Islet of Langerhans (tissue), 1 donor: ENCODE measurements at regions not wholly inside any gene's neighbourhood (a gene's known extent, or its start where the extent isn't known, plus 50 kb on each side); places are given as distances from the start of the nearest gene placed in this dataset.

Experiments used
- FAIRE-seq: peaks from one replicate; lab custom pipeline; 2011; peaks lifted over from hg19 to GRCh38; lab: Jason Lieb, UNC

DNA sequence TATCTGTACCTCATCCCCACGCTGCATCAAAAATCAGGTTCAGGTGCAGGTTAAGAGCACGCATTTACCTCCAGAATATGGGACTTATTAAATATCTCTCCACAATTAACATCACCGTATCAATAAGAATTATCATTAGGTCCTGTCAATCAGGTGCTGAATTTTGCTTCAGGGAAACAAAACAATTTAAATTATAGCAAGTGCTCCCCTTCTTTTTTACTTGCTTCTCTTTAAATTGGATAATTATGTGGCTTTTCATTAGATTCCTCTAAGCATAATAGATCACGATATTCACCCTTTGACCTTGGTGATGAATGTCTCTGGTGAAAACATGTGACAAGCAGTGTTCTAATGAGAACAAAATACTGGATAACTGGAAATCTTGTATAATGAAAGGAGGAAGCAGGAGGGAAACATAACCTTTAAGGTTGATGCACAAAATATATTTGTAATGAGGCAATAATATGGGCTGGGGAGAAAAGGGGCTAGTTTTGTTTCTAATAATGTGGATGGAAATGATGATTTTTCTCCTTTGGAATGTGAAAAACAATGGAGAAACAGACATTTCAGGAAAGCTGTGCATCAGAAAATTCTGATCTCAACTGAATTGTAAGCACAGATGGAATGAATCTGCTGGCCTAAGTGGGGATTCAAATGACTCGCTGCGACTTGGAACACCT is 166.9 kb downstream of the SNX10 start:
- no peak for FAIRE-seq

DNA sequence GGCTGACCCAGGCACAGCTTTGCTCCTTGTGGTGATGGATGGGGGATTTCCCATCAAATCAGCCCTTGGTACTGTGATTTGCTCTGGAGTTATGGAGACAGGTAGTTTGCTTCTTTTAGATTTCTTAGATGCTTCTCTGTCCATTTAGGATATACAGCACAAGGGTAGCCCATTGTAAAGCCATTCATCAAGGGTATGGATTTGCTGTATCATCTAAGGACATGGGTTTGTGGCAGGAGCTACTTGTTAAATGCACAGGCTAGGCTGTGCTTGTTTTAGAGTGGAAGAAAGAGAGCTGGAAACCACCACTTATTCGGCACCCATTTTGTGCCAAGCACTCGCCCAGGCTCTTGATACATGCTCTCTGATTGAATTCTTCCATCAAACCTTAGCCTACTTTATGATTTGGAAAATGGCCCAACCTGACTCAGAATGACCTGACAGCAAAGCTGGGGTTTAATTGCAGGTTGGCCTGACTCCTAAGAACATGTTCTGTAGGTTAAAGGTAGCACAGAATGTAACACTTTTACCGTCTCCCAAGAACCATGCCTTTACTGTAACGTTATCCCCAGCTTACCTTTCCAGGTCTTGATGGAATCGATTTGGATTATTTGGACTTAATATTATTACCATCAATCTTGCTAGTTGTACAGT is 168.0 kb downstream of the SNX10 start:
- FAIRE-seq = peak; percentile 43

GRCh38 chr7:26460351-26461085 is 168.9 kb downstream of the SNX10 start:
- no peak for FAIRE-seq

DNA sequence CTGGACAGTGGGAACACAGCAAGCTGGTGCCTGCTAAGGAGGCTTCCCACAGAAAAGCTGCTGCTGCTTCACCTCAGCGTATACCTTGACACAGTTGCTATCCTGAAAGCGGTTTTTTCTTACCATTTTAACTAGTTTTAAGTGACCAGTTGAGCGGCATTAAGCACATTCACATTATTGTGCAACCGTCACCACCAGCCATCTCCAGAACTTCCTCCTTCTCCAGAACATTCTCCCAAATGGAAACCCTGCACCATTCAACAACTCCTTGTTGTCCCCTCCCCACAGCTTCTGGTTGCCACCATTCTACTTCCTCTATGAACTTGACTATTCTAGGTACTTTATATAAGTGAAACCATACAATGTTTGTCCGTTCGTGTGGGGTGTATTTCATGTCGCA is 169.9 kb downstream of the SNX10 start:
- no peak for FAIRE-seq

DNA sequence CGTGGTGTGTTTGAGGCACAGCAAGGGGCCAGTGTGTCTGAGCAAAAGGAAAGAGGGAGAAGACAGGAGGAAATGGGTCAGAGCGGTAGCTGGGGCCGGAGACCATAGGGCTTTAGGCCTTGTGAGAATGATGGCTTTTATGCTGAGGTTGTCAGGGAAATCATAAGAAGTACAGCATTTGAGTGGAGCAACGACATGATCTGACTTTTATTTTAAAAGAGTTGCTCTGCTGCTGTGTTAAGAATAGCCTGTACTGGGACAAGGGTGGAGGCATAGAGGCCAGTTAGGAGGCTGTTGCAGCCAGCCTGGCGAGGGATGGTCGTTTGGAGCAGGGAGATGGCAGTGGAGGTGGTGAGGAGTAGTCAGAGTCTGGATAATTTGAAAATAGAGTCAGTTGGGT is 174.3 kb downstream of the SNX10 start:
- FAIRE-seq = no peak

DNA sequence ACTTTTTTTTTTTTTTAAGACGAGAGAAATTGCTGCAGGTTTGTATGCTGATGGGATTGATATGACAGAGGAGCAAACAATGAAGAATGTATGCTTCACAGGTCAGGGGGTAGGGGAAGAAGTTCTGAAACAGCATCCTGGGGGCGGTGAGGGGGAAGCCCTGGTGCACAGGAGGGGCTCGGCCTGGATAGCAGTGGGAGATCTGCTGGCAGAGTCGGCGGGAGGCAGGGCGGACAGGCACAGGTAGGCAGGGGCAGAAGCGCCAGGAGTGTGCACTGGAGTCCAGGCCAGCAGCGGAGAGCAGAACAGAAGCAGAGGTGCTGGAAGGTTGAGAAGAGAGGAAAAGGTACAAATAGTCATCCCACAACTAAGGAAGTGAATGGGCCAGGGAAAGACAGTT is 175.4 kb downstream of the SNX10 start:
- FAIRE-seq = no peak

- no peak for FAIRE-seq
Observed at GRCh38 chr7:26467541-26467940, 175.9 kb downstream of the SNX10 start.

DNA sequence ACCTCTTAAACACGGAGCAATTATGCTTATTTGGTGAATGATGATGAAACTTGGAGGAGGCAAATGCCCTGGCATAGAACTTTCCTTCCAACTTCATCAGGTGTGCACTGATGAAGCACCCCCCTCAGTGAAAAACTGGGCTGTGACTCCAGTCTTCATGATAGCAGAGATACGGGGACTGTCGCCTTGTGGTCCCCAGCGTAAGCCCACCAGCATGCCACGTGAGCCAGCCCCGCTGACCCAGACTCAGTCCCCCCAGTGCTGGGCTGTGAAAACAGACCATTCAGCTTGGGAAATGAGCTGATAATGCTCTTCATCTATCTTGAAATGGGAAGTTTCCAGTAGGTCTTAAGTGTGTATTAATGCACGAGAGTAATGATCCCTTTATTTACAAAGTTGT is 177.0 kb downstream of the SNX10 start:
- no peak for FAIRE-seq

DNA sequence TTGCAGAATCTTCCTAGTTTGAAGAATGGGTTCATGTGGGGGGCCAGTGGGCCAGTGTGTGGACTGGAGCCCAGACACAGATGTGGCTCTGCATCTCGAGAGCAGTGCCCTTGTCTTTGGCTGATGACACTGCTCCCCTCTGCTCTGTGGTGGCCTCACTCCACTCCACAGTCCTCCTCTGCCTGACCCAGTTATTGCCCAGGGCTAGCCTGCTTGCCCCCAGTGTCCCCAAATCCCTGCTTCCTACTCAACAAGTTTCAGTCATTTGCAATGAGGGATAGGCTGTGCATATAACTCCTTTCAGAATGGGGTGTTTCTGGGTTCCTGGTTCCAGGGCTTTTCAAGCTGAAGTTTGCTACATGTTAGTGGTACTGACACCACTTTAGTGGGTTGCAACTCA is 177.5 kb downstream of the SNX10 start:
- no peak for FAIRE-seq

DNA sequence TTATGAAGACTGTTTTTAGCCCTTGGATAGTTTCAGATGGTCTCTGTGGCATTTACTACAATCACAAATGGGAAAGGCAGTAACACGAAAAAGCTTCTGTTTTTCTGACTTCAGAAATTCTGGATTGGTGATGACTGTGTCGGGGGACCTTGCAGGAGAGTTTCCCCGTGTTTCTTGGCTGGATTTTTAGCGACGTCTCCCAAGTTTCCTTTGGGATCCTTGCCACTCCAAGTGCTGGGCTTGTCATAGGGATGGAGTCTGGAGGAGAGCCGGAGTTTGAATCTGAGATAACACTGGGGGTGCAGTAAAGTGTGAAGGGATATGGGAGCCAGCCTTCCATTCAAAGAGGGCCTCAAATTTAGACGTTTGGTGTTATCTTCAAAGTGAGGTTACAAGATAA is 179.0 kb downstream of the SNX10 start:
- FAIRE-seq = no peak

- no peak for FAIRE-seq
Observed at GRCh38 chr7:26471306-26472075, 179.8 kb downstream of the SNX10 start.

DNA sequence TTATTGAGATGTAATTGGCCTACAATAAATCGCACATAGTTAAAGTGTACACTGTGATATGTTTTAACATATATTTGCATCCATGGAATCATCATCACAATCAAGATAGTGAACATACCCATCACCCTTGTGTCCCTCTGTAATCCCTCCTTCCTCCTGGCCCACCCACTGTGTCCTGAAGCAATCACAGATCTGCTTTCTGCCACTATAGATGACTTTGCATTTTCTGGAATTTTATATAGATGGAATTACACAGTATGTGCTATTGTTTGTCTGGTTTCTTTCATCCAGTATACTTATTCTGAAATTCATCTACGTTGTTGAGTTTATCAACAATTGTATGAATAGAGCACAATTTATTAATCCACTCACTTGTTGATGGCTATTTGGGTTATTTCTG is 181.3 kb downstream of the SNX10 start:
- no peak for FAIRE-seq

DNA sequence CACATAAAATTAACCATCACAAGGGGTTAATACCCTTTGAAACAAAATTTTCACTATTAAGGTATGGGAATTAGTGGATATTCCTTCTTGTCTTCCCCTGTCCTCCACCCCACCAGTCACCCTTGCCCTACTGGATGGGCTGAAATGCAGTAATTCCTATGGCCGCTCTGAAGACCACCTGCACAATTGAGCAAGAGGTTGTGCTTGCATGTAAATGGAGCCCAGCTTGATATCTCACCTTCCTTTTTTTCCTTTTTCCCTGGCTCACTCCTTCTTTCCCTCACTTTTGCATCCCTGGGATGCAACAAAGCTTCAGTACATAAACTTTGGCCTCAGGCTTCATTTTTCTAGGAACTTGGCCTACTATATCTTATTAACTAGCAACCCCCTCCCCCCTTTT is 184.6 kb downstream of the SNX10 start:
- no peak for FAIRE-seq

DNA sequence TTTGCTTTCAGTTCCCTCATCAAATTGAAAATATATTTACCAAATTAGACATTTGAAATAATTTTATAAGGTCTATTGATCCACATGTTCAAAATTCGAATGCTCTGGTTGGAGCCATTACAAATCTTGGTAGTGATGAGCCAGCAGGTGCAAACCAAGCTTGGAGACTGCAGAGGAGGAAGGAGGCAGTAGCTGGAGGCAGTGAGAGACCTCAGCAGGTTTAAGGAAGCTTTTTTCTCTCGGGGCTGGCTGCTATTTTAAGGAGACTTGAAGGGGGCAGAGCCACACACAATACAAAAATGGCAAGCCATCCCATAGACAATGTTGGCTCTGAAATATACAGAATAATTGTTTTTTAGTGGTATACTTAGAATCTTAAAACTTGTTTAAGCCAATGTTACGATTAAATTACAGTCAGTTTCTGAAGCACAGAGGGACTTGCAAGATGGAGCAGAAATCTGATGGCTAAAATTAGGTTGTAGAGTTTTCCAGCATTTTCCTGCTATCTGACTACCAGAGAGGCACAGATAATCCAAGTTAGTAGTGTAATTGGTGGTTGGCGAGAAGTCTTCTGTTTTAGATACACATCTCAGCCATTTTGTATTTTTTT is 185.8 kb downstream of the SNX10 start:
- FAIRE-seq = no peak

GRCh38 chr7:26478550-26478949 is 186.9 kb downstream of the SNX10 start:
- FAIRE-seq = no peak

DNA sequence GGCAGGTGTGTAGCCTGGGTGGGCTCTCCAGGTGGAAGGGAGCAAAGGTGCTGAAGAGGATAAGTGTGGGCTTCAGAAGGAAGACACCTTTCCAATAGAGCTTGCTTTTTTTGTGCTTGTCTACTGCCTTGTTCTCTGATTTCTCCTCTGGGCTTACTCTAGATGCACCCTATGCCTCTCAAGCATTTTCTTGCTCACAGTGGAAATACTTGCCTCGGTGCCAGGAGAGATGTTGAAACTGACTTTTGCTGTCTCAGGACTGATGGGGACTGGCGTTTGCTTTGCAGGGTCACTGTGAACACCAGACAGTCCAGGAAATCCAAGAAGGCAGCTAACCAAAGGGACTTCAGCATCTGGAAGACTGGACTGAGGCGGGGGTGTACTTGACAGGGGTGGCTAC is 187.9 kb downstream of the SNX10 start:
- FAIRE-seq = no peak

DNA sequence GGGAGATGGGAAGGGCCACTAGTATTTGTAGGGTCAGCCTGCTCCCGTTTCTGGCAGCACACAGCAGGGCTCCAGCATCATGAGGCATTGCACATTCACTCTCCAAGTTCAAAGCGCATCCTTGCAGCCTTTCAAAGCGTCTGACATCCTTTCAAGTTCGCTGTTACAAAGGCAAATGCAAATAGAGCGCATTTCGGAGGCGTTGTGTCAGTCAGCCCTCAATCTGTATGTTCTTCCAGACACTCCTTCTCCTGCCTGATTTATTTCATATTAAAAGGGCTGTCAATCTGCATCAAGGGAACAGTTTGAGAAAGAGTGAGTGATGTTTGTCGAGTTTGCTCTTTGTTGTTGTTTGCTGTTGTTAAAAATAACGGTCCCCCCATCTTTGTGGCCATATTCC is 188.5 kb downstream of the SNX10 start:
- no peak for FAIRE-seq

DNA sequence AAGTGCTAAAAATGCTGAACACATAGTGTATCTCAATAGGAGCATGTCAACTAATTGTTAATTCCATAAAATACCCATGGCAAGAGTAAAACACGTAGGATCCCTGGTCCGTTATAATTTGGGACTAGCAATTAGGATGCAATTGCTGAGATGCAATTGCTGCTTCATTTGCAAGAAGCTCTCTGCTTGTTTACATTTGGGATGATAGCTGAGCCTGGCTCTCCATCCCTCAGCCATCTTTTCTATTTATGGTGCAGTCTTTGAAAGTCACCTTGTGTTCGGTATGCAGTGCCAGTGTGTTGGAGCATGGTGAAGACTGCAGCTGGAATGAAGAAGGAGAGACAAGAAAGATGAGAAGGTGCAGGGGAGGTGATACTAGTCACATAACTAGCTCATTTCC is 191.3 kb downstream of the SNX10 start:
- no peak for FAIRE-seq

DNA sequence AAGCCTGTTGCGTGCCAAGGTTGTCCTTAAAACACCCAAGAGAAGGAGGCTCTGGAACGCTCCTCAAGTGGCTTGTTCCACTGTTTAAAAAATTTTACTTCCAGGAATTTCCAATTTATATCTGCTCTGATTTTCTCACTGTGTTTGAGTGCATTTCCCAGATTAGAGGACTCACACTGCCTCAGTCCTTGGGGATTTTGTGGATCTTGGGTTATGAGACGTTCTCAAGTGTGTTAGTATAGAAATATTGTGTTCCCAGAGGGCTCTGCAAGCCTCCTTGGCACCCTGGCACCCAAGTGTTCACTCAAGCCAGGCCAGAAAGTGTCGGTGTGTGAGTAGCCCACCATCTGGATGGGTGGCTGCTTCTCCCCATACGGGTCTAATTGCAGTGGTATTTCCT is 192.2 kb downstream of the SNX10 start:
- FAIRE-seq = no peak

DNA sequence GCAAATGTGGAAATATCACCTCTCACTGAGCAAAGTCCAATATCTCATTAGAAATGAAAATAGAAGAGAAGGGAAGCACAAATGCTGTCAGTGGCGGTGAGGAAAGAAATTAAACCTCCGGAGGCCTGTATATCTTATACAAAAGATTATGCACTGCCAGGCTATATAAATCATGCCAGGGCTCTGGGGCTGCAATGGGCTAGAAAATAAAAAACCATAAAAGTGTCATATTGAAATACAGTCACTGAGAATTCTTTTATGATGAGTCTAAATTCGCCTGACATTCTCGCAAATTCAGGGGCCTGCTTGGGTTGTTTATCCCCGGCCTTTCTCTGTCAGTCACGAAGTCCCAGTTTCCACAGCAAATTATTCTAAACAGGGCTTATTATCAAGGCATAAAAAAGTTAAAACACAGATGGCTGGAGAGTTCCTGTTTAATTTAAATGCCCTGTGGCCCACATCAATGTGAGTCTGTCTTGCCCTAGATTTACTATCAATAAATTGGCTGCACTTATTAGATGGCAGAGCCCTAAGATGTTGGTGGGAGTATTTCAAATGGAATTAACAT is 193.8 kb downstream of the SNX10 start:
- no peak for FAIRE-seq

DNA sequence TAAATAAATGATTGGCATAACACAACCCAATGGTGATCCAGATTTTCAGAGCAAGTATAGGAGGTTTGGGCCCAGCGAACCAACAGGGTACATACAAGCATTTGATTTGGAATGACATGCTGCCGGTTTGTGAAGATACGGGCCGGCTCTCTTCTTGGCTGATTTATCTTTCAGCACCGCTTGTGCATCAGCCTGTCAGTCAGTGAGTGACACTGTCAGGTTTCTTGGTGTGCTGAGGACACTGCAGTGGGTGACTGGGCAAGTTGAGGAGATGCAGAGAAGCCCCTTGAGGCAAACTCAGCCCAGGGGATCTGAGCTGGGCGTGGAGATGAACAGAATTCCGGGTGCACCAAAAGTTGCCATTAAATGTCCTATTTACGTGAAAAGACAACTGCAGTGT is 194.5 kb downstream of the SNX10 start:
- FAIRE-seq = no peak
